PFSK-1 (cell line): ENCODE measurements at regions not wholly inside any gene's neighbourhood (a gene's known extent, or its start where the extent isn't known, plus 50 kb on each side); places are given as distances from the start of the nearest gene placed in this dataset.

ENCODE experiments used
- FOXP2 ChIP-seq: optimal IDR thresholded peaks from 2 replicates; pipeline ENCODE3; 2011; ENCODE audit warnings: borderline replicate concordance, control low read depth, inconsistent platforms; ENCODE audit not compliant: insufficient read depth; ENCODE audit errors: extremely low read length, extremely low read depth
- POLR2AphosphoS5 ChIP-seq: IDR thresholded peaks from 2 replicates; pipeline ENCODE4 v1.6.1; 2012; ENCODE audit warnings: low read depth, mild to moderate bottlenecking, control low read depth, low read length, moderate library complexity
- SIN3A ChIP-seq: IDR thresholded peaks from 2 replicates; pipeline ENCODE4 v1.6.1; 2012; ENCODE audit warnings: mild to moderate bottlenecking, low read length, moderate library complexity, borderline replicate concordance; ENCODE audit not compliant: insufficient read depth
- TAF1 ChIP-seq: IDR thresholded peaks from 2 replicates; pipeline ENCODE4 v1.6.1; 2012; ENCODE audit warnings: low read length, control low read depth, borderline replicate concordance; ENCODE audit not compliant: insufficient read depth
- TF ChIP-seq, protein P1 (sequence below), 2 experiments: IDR thresholded peaks; 2 replicates each; pipeline versions ENCODE4 v1.6.1 to v1.8.0; 2011 to 2012; ENCODE audit warnings: low read depth in 2 of 2, low read length in 2 of 2, control low read depth in 1 of 2, inconsistent platforms in 1 of 2, mild to moderate bottlenecking in 1 of 2, moderate library complexity in 1 of 2; ENCODE audit not compliant: insufficient read depth in 1 of 2

DNA sequence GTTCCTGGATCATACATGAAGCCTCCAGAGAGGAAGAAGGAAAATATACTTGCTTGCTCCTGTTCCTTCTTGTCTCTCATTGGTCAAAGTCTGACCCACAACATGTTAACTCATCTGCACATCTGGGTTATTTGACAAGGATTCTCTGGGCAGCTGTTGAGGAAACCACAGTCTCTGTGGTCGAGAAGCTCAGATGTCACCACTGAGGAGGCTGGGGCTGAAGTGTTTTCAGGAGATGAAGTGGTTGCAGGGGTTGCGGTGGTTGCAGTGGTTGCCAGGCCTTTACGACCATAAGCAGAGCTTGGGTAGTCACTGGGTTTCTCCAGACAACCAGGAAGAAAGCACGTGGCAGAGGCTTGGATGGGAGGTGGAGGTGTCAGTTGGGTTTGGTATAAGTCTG, 265.0 kb upstream of the LRIG3 start:
- TF ChIP-seq POLR2AphosphoS5, result no peak

DNA sequence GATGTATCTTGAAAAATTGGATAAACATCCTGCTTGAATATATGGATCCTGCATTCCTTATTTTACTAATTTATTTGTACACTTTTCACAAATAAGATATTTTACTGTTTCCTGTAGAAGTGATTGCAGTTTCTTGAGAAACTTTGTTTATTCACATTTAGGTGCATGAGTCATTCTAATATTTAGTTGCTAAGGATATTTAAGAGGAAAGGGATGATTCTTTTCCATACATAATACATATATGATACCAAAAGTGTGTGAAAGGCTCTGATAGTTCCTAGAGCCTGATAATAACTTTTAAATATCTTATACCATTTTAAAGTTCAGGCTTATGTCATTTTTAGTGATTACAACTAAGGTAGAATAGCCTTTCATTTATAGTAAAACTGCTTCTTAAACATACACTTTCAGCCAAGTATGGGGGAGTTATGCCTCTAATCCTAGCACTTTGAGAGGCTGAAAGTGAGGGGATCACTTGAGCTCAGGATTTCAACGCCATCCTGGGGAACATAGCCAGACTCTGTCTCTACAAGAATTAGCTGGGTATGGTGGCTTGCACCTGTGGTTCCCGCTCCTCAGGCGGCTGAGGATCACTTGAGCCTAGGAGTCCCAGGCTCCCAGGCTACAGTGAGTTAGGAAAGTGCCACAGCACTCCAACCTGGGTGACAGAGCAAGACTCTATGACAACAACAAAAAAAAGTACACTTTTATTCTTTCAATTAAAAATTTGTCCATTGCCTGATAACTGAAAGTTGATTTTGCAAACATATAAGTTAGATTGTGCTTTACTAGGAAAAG, 262.6 kb upstream of the LRIG3 start:
- TF ChIP-seq POLR2AphosphoS5 (no peak), SIN3A (no peak), FOXP2 (no peak), TAF1 (no peak)
- TF ChIP-seq, protein P1, sequence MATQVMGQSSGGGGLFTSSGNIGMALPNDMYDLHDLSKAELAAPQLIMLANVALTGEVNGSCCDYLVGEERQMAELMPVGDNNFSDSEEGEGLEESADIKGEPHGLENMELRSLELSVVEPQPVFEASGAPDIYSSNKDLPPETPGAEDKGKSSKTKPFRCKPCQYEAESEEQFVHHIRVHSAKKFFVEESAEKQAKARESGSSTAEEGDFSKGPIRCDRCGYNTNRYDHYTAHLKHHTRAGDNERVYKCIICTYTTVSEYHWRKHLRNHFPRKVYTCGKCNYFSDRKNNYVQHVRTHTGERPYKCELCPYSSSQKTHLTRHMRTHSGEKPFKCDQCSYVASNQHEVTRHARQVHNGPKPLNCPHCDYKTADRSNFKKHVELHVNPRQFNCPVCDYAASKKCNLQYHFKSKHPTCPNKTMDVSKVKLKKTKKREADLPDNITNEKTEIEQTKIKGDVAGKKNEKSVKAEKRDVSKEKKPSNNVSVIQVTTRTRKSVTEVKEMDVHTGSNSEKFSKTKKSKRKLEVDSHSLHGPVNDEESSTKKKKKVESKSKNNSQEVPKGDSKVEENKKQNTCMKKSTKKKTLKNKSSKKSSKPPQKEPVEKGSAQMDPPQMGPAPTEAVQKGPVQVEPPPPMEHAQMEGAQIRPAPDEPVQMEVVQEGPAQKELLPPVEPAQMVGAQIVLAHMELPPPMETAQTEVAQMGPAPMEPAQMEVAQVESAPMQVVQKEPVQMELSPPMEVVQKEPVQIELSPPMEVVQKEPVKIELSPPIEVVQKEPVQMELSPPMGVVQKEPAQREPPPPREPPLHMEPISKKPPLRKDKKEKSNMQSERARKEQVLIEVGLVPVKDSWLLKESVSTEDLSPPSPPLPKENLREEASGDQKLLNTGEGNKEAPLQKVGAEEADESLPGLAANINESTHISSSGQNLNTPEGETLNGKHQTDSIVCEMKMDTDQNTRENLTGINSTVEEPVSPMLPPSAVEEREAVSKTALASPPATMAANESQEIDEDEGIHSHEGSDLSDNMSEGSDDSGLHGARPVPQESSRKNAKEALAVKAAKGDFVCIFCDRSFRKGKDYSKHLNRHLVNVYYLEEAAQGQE (IDR thresholded peaks at IDR 0.05; ENCODE audit: insufficient read depth in 1 of 2, low read depth in 2 of 2, low read length in 2 of 2), result no peak

DNA sequence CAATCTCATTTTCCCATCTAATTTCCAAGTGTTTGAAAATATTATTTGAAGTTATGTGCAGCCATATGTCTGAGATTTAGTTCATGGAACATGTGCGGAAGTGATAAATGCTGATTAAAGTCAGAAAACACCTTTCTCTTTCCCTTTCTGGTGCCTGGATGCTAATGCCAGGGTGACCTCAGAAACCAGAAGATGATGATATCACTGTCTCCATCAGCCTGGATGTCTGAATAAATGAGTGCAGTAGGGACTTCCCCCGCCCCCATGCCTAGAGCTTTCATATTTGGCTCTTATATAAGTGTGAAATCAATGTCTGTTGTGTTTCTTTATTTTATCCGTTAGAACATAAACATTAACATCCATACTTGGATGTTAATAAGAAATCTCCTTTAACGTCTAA, 261.9 kb upstream of the LRIG3 start:
- TF ChIP-seq SIN3A, result no peak
- TF ChIP-seq, protein P1 (IDR thresholded peaks at IDR 0.05; ENCODE audit: insufficient read depth in 1 of 2, low read depth in 2 of 2, low read length in 2 of 2), result no peak

DNA sequence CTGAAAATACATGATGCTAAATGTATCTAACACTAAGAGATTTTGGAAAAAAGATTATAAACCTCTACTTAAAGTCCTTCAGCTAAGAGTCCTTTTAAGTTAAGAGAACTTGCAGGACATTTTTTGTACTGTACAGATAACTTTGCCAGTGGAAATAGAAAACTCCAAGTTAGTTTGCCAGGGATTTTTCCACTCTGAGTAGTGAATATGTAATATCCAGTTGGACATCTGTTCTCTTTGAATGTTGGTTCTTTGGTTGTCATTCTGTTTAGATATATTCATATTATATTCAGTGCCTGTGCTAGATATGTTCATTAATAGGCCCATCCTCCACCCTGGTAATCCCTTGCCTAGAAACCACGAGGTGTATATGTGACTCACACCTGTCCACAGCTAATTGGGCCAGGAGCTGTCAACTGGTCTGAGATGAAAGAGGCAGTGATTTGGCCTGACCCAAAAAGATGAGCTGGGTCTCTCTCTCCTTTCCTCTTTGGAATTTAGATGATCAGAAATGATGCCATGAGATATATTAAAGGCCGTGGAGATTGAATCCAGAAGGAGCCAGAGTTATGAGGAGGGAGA, 261.0 kb upstream of the LRIG3 start:
- TF ChIP-seq FOXP2, result no peak
- TF ChIP-seq SIN3A, result no peak
- no peak for TF ChIP-seq TAF1
- TF ChIP-seq POLR2AphosphoS5, result no peak
- TF ChIP-seq, protein P1 (IDR thresholded peaks at IDR 0.05; ENCODE audit: insufficient read depth in 1 of 2, low read depth in 2 of 2, low read length in 2 of 2), result no peak

GRCh38 chr12:59179231-59179630, 258.9 kb upstream of the LRIG3 start:
- no peak for TF ChIP-seq SIN3A
- no peak for TF ChIP-seq TAF1
- TF ChIP-seq FOXP2, result no peak

DNA sequence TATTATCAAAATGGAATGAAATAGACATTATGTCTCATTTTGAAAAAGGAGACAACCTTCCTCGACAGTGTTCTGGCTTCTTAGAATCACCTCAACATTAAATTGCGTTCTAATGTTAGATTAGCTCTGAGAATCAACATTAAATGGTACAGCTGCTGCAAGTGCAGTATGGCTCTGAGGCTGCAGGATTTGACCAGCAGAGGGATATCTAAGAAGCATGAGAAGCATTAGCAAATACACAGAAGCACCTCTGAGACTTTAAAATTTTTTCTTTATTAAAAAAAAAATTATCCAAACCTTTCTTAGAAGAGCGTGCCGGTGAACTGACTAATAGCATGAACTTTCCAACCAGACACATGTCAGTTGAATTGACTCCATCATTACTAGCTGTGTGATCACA, 253.4 kb upstream of the LRIG3 start:
- TF ChIP-seq TAF1 (no peak), POLR2AphosphoS5 (no peak), FOXP2 (no peak), SIN3A (no peak)
- TF ChIP-seq, protein P1 (IDR thresholded peaks at IDR 0.05; ENCODE audit: insufficient read depth in 1 of 2, low read depth in 2 of 2, low read length in 2 of 2), result no peak
